Upper lobe of right lung (tissue), 1 donor: ENCODE measurements at regions not wholly inside any gene's neighbourhood (a gene's known extent, or its start where the extent isn't known, plus 50 kb on each side); places are given as distances from the start of the nearest gene placed in this dataset.

ENCODE experiments used
- ATAC-seq: fragments of 200-7000 bp; cut with Tn5 transposase; one replicate; pipeline ENCODE4 v1.9.1; 2020; ENCODE audit warnings: mild to moderate bottlenecking, moderate library complexity
- DNase-seq: peaks from one replicate; pipeline ENCODE4 v3.0.0-alpha.2; 2020
- H3K27ac ChIP-seq: fragments of 200-600 bp; one replicate; pipeline ENCODE4 v1.8.0; 2022
- H3K27me3 ChIP-seq: fragments of 200-600 bp; one replicate; pipeline ENCODE4 v1.8.0; 2022; ENCODE audit warnings: mild to moderate bottlenecking
- H3K36me3 ChIP-seq: fragments of 200-600 bp; one replicate; pipeline ENCODE4 v1.8.0; 2022
- H3K4me1 ChIP-seq: fragments of 200-600 bp; one replicate; pipeline ENCODE4 v1.8.0; 2022
- H3K4me3 ChIP-seq: fragments of 200-600 bp; one replicate; pipeline ENCODE4 v1.8.0; 2022; ENCODE audit warnings: mild to moderate bottlenecking
- H3K9me3 ChIP-seq: fragments of 200-600 bp; one replicate; pipeline ENCODE4 v1.8.0; 2022
- intact Hi-C: fragments of 100-400 bp; cut with DNase I; formaldehyde crosslinking; loops from one replicate; pipeline ENCODE4 v1.11.0; 2022
- TF ChIP-seq, protein P1 (sequence below): fragments of 200-600 bp; IDR thresholded peaks from one replicate; pipeline ENCODE4 v1.8.0; 2022; ENCODE audit warnings: antibody characterized with exemption
- donor health status: DM: no; HTN: yes; CAD: no; lungs with severe emphysema.

- H3K9me3 ChIP-seq: no peaks in the 10 kb centered on the region
- ATAC-seq: no peak
- H3K4me1 ChIP-seq: no peaks in the 10 kb centered on the region
- intact Hi-C loops: no loop called here
- no peaks in the 10 kb centered on the region for H3K27me3 ChIP-seq
- no peak overlapping the region for H3K4me3 ChIP-seq
- no peak for DNase-seq
- no peaks in the 10 kb centered on the region for H3K36me3 ChIP-seq
- H3K27ac ChIP-seq: no peak overlapping the region
- TF ChIP-seq, protein P1, sequence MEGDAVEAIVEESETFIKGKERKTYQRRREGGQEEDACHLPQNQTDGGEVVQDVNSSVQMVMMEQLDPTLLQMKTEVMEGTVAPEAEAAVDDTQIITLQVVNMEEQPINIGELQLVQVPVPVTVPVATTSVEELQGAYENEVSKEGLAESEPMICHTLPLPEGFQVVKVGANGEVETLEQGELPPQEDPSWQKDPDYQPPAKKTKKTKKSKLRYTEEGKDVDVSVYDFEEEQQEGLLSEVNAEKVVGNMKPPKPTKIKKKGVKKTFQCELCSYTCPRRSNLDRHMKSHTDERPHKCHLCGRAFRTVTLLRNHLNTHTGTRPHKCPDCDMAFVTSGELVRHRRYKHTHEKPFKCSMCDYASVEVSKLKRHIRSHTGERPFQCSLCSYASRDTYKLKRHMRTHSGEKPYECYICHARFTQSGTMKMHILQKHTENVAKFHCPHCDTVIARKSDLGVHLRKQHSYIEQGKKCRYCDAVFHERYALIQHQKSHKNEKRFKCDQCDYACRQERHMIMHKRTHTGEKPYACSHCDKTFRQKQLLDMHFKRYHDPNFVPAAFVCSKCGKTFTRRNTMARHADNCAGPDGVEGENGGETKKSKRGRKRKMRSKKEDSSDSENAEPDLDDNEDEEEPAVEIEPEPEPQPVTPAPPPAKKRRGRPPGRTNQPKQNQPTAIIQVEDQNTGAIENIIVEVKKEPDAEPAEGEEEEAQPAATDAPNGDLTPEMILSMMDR: no peak
Measured at GRCh38 chr4:117489107-117489506, 403.7 kb upstream of the TRAM1L1 start.

DNA sequence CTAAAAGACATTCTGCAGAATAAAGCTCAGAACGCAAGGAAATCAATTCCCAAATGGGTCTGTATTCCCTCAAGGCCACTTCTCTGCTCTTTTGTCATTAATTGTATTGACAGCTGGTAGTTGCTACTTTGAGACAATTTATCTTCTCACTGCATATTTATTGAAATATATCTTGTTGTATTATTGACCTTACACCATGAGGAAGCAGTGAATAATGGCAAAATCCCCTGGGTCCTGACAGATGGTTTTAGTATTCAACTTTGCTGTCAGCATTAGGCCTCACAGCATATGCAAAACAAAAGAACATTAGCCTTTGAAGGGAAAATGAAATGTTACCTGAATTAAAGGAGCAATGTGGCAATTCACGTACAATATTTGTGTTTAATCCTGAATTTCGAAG, 406.1 kb upstream of the TRAM1L1 start:
- H3K27me3 ChIP-seq: no peaks in the 10 kb centered on the region
- TF ChIP-seq, protein P1: no peak
- H3K27ac ChIP-seq: no peak overlapping the region
- H3K36me3 ChIP-seq: no peaks in the 10 kb centered on the region
- no peak for ATAC-seq
- DNase-seq: no peak
- H3K9me3 ChIP-seq: no peaks in the 10 kb centered on the region
- no peak overlapping the region for H3K4me3 ChIP-seq
- intact Hi-C loops: no loop called here
- no peaks in the 10 kb centered on the region for H3K4me1 ChIP-seq

DNA sequence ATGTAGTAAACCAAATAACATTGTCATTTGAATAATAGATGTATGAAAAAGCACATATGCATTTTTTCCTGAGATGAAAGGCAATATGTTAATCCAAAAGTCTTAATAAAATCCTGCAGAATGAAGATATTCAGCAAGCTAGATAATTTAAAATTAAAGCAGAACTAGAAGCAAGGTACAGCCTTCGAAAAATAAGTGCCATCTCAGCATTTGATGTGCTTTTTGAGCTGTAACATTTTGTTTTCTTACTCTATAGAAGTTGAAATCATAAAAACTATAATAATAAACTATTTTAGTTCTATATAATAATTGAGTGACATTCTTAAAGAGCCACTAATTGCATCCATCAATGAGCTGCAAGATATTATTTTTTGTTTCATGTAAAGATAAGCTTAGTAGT, 410.4 kb upstream of the TRAM1L1 start:
- TF ChIP-seq, protein P1: no peak
- intact Hi-C loops: no loop called here
- DNase-seq (no peak), ATAC-seq (no peak)
- H3K9me3 ChIP-seq: no peaks in the 10 kb centered on the region
- no peak overlapping the region for H3K27ac ChIP-seq
- H3K4me1 ChIP-seq: no peaks in the 10 kb centered on the region
- no peaks in the 10 kb centered on the region for H3K36me3 ChIP-seq
- no peaks in the 10 kb centered on the region for H3K27me3 ChIP-seq
- no peak overlapping the region for H3K4me3 ChIP-seq

- Histone ChIP-seq H3K36me3 (no peaks in the 10 kb centered on the region), H3K9me3 (no peaks in the 10 kb centered on the region), H3K27ac (no peak overlapping the region), H3K4me1 (no peaks in the 10 kb centered on the region), H3K4me3 (no peak overlapping the region), H3K27me3 (no peaks in the 10 kb centered on the region)
- TF ChIP-seq, protein P1: no peak
- ATAC-seq (no peak), DNase-seq (no peak)
- intact Hi-C loops: no loop called here
Measured at GRCh38 chr4:117512414-117512813, 427.0 kb upstream of the TRAM1L1 start.

DNA sequence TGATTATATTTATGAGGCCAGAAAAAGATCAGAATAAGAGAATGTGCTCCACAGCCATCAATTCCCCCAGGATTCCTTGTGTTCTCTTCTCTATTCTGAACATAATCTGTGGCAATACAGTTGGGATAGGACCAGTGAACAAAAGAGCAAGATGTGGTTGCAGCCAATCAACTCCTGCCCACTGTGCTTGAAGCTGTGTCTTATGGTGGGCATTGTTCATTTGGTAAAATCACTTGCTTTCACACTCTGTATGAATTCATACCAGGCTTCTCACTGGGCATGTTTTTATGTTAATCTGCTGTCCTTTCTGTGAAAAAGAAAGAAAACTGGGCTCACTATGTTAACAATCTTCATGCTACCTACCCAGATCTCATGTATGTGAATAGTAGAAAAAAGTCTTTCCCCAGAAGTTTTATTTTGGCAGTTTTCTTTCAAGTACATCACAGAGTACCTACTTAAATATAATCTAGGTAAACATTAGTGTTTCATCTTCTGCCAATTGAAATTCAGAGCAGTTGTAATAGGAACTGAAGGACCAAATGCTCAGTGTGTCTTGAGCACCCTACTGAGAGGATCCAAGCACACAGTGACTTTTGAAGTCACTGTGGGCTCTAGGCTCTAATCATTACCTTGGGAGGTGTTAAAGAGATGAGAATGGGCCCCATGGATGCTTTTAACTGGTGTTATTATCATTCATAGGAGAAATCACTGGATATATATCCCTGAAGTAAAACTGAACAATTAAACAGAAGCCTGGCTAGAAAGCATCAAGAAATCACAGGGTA, 429.2 kb upstream of the TRAM1L1 start:
- H3K4me1 ChIP-seq: no peaks in the 10 kb centered on the region
- H3K27ac ChIP-seq: no peak overlapping the region
- H3K9me3 ChIP-seq: no peaks in the 10 kb centered on the region
- no peak for ATAC-seq
- no peaks in the 10 kb centered on the region for H3K36me3 ChIP-seq
- no peak for DNase-seq
- H3K4me3 ChIP-seq: no peak overlapping the region
- TF ChIP-seq, protein P1: no peak
- H3K27me3 ChIP-seq: no peaks in the 10 kb centered on the region
- intact Hi-C loops: no loop called here

DNA sequence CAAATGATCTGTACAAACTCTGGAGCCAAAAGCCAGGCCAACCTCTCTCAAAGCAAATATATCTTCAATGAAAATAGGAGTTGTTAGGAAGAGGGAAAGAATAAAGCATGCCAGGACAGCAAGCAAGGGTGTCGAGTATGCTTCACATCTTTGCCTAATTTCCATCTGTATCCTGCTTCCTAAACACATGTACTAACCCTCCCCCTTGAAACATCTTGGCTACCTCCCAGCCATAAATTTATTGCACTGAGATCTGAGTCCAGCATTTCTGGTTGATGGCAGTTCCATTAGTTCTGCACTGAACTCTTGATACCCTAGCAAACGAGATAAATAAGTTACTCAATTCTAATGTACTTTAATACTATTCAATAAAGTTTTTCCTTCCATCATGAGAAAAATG, 430.5 kb upstream of the TRAM1L1 start:
- Histone ChIP-seq H3K9me3 (no peaks in the 10 kb centered on the region), H3K27ac (no peak overlapping the region), H3K36me3 (no peaks in the 10 kb centered on the region), H3K4me1 (no peaks in the 10 kb centered on the region), H3K27me3 (no peaks in the 10 kb centered on the region), H3K4me3 (no peak overlapping the region)
- intact Hi-C loops: no loop called here
- TF ChIP-seq, protein P1: no peak
- DNase-seq (no peak), ATAC-seq (no peak)
